Mucosa of gallbladder (tissue), 1 donor: ENCODE measurements at regions not wholly inside any gene's neighbourhood (a gene's known extent, or its start where the extent isn't known, plus 50 kb on each side); places are given as distances from the start of the nearest gene placed in this dataset.
A peak's percentile ranks its signal among the peaks of the same experiment; 100 is the strongest.

Source experiments
- DNase-seq: peaks from one replicate; pipeline ENCODE4 v3.0.0-alpha.2; 2020; ENCODE audit warnings: low spot score
- donor health status: DM: no; HTN: no; CAD: no.

GRCh38 chr13:109883181-109884180 is 97.1 kb upstream of the IRS2 start:
- DNase-seq, result no peak

- no peak for DNase-seq
Observed at GRCh38 chr13:109881961-109882558, 95.7 kb upstream of the IRS2 start.

DNA sequence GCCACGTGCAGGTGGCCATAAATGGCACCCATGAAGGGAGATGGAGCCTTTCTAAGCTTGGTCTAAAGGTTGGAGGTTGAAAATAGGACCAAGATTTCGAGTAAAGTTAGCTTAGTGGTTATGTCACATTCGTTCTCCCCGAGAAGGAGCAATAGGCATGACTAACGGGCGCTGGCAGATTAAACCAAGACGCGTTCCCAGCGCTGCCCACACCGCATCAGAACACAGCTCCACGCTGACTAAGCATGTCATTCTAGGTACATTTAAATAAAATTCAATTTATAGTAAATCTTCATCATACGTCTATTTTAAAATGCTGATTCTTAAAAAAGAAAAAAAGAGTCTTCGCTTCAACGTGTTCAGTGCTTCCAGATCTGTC is 95.0 kb upstream of the IRS2 start:
- DNase-seq, result no peak

- no peak for DNase-seq
Observed at GRCh38 chr13:109880371-109881346, 94.3 kb upstream of the IRS2 start.

DNA sequence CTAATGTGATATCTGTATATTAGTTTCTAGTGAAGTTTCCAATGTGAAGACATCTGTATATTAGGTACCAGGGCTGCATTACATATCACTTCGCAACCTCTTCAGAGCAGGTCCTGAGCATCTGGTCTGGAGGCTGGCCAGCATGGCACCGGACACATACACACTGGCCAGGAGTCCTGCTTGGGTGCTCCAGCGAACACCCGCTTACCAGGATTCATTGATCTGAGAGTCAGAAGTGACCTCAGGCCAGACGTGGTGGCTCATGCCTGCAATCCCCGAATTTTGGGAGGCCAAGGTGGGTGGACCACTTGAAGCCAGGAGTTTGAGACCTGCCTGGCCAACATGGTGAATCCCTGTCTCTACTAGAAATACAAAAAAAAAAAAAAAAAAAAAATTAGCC is 93.0 kb upstream of the IRS2 start:
- no peak for DNase-seq

- no peak for DNase-seq
Observed at GRCh38 chr13:109877809-109878208, 91.4 kb upstream of the IRS2 start.

- no peak for DNase-seq
Observed at GRCh38 chr13:109875746-109876145, 89.4 kb upstream of the IRS2 start.

DNA sequence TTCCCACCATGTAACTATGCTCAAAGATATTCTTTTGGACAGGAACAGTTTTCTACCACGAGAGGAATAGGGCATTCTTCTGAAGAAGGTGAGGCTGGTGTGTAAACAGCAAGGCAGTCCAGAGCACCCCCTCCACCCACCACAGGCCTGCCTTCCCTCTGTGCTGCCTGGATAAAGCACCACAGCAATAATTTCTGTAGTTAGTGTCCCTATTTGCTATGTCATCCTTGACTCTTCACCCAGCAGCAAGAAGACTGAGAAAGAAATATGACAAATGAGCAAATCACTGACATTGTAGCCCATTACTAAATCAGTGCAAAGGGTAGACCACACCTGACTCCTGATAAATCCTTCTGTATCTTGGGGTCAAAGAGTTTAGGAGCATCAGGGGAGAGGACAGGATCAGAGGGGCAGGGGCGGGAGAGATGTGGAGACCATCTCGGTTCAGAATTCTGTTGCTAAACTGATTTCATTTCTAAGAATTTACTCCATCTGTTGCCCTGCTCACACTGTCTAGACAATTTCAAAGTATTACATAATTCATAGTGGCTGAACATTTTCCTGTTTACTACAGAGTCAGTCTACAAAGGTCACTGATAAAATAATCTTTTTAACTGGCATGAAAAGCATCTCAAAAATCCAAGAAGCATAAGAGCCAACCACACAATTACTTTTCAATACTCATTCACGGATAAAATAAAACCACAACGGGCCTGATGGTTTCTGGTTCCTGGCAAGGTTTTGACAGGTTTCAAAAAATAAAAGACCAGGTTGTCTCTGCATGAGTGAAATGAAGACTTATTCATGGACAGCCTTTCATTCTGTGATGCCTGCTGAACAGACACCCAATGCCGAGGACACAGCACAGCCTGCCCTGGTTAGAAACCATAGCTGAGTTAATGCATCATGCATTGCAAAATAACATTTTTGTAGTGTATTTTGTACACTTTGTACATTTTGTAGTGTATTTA is 88.4 kb upstream of the IRS2 start:
- no peak for DNase-seq

GRCh38 chr13:109873351-109874123 is 87.2 kb upstream of the IRS2 start:
- DNase-seq, result no peak

DNA sequence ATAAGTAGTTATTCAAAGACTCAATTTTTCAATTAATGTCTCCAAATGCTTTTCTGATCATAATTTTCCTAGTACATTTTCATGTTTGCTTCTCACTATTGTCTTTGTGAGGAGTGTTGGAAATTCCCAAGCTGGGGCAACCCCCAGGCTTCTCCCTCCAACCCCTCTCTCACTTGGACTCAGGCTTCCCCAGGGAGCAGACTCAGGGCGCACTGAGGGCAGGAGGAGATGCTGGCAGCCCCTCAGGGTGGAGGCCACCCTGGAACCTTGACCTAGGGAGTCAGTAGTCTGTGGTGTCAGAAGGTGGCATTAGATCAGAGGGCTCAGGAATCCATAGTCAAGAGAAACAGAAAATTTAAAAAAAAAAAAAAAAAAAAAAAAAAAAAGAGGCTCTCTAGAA is 86.5 kb upstream of the IRS2 start:
- no peak for DNase-seq

GRCh38 chr13:109870696-109871370 is 84.5 kb upstream of the IRS2 start:
- DNase-seq, result peak; percentile 26

- DNase-seq, result no peak
Observed at GRCh38 chr13:109870274-109870673, 83.9 kb upstream of the IRS2 start.

GRCh38 chr13:109869312-109870237 is 83.2 kb upstream of the IRS2 start:
- peak; percentile 82 for DNase-seq

GRCh38 chr13:109868578-109869311 is 82.4 kb upstream of the IRS2 start:
- DNase-seq, result no peak

DNA sequence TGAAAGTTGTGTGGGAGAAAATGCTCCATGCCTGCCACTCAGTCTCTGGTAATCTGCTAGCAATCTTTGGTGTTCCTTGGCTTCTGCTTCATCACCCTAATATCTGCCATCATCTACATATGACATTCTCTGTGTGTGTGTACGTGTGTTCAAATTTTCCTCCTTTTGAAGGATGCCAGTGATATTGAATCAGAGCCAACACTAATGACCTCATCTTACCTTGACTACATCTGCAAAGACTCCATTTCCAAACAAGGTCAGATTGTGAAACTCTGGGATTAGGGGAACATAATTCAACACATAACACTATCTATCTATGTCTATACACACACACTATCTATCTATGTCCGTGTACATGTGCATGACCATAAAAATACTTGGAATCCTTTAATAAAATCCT is 81.4 kb upstream of the IRS2 start:
- DNase-seq, result no peak

- DNase-seq, result no peak
Observed at GRCh38 chr13:109862627-109863026, 76.2 kb upstream of the IRS2 start.

GRCh38 chr13:109859898-109860297 is 73.5 kb upstream of the IRS2 start:
- DNase-seq, result no peak
